ENCODE measurements at regions not wholly inside any gene's neighbourhood (a gene's known extent, or its start where the extent isn't known, plus 50 kb on each side); places are given as distances from the start of the nearest gene placed in this dataset.

DNA sequence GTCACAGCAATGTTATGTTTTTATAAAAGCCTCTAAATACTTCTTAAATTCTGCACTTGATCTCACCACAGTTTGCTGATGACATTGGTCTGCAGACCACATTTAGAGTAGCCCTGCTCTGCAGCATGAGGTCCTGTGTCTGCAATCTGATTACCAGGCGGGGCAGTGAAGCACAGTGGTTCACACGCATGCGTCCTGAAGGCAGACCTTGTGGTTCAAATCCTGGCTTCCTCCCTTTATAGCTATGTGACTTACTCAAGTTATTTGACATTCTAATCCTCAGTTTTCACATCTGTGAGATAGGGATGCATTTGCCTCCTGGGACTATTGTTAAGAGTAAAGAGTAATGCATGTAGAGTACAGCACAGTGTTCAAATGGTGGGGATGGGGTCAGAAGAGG lies 50.3 kb downstream of the BMAL2 start:
- WGBS, result 98% methylated on average over 3 of the region's 3 CpGs
- Histone ChIP-seq H3K4me1 (ENCODE audit: control insufficient read depth in 2 of 2, insufficient read depth in 2 of 2, low read length in 2 of 2) (no peaks in the 10 kb centered on the region), H3K9me3 (ENCODE audit: control insufficient read depth in 2 of 2, insufficient read depth in 1 of 2, low read length in 1 of 2) (no peaks in the 10 kb centered on the region), H3K27me3 (ENCODE audit: control insufficient read depth in 2 of 2, insufficient read depth in 1 of 2, low read length in 1 of 2) (no peaks in the 10 kb centered on the region), H3K27ac (ENCODE audit: low read depth in 1 of 2, low read length in 1 of 2) (no peak overlapping the region), H3K4me3 (ENCODE audit: low read length in 2 of 2) (no peak overlapping the region), H3K36me3 (ENCODE audit: control insufficient read depth in 2 of 2, insufficient read depth in 2 of 2, low read length in 1 of 2) (no peaks in the 10 kb centered on the region)
- DNase-seq (ENCODE audit: low read depth in 6 of 9, low spot score in 9 of 9), result no peak

DNA sequence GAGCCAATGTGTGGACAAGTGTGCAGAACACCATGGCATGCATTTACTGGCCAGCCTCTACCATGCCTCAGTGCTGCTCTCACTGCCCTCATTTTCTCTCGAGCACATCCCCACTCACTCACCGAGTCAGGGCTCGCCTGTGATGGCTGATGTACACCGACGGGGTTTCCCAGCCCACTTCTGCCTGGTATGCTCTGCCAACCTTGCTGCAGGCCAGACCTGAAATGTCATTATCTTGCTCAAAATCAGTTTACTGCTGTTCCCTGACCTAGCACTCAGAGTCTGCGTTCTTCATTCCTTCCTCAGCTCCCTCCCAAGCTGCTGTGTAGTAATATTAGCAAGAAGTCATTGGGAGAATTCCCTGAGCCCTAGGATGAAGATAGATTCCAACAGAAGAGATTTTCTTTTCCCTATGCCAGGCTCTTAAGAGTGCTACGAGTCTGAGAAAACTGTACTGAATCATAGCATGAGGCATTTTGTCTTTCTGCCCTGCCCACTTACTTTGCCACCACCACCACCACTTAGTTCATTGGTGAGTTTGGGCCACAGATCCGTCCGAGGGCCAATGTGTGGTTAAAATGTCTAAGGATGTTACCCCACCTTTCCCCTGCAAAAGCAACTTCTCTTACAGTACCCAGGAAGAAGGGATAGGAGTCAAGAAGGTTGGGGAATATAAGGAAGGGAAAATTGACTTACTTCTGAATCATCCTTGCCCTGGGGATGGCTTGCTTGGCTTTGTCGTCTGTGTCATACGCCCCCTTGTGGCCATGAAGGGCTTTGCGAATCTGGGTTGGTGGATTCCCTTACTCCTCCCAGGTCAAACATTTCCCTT lies 51.0 kb downstream of the BMAL2 start:
- DNase-seq (ENCODE audit: low read depth in 6 of 9, low spot score in 9 of 9), result peak; percentile 3 to 73 (median 52)

DNA sequence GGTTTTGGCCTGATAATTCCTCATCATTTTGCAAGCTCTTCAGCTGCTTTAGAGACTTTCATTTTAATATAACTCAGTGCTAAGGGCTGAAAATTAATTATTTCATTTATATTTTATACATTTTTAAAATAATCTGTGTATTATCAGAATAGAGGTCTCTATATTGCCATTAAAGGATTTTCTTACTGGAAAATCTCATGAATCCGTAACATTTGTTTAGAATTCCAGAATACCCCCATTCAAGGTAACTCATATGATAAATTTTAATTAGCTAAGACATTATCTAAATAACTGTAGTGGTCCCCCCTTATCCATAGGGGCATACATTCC lies 51.6 kb downstream of the BMAL2 start:
- Histone ChIP-seq H3K4me1 (ENCODE audit: control insufficient read depth in 2 of 2, insufficient read depth in 2 of 2, low read length in 2 of 2) (no peaks in the 10 kb centered on the region), H3K9me3 (ENCODE audit: control insufficient read depth in 2 of 2, insufficient read depth in 1 of 2, low read length in 1 of 2) (no peaks in the 10 kb centered on the region), H3K27ac (ENCODE audit: low read depth in 1 of 2, low read length in 1 of 2) (no peak overlapping the region), H3K27me3 (ENCODE audit: control insufficient read depth in 2 of 2, insufficient read depth in 1 of 2, low read length in 1 of 2) (no peaks in the 10 kb centered on the region), H3K4me3 (ENCODE audit: low read length in 2 of 2) (no peak overlapping the region), H3K36me3 (ENCODE audit: control insufficient read depth in 2 of 2, insufficient read depth in 2 of 2, low read length in 1 of 2) (no peaks in the 10 kb centered on the region)
- no peak for DNase-seq (ENCODE audit: low read depth in 6 of 9, low spot score in 9 of 9)
- WGBS, result 97% methylated on average over 1 of the region's 1 CpG

More for the DNA sequence above, 51.0 kb downstream of the BMAL2 start:
- WGBS, result 72% methylated on average over 12 of the region's 12 CpGs
- Histone ChIP-seq H3K36me3 (ENCODE audit: control insufficient read depth in 2 of 2, insufficient read depth in 2 of 2, low read length in 1 of 2) (no peaks in the 10 kb centered on the region), H3K9me3 (ENCODE audit: control insufficient read depth in 2 of 2, insufficient read depth in 1 of 2, low read length in 1 of 2) (no peaks in the 10 kb centered on the region), H3K4me1 (ENCODE audit: control insufficient read depth in 2 of 2, insufficient read depth in 2 of 2, low read length in 2 of 2) (no peaks in the 10 kb centered on the region), H3K27ac (ENCODE audit: low read depth in 1 of 2, low read length in 1 of 2) (no peak overlapping the region), H3K27me3 (ENCODE audit: control insufficient read depth in 2 of 2, insufficient read depth in 1 of 2, low read length in 1 of 2) (no peaks in the 10 kb centered on the region), H3K4me3 (ENCODE audit: low read length in 2 of 2) (no peak overlapping the region)

DNA sequence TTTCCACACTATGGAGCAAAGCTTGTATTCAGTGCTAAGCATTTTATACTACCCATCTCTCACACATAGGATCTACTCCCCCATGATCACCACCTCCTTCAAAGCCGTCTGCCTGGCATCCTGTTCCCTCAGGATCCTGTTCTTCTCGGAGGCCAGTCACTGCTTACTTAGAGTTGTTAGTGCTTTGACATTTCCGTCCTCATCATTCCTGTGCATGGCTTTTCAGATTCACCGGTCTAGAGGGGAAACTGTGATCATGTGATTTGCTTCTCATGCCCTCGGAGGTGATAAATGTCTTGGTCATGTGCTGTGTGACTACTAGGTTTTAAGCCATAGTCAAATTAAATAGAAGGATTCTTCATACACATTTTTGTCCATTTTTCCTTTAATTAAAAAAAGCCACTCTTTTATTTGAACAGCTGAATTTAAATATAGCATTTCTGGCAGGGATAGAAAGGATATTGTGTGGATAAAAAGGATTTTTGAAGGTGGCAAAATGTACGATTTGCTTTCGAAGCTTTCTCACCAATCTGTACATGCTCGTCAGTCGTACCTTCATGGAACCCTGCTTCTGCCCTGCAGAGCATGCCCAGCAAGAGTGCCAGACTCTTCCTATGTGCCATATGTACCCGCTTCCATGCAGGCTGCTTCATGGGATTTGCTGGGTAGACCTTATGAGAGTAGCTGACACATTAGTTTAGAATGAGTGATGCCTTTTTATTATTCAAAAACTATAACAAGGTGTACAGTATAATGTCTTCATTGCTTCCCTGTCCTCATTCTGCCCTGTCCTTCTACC lies 53.3 kb downstream of the BMAL2 start:
- 94% methylated on average over 10 of the region's 10 CpGs for WGBS

DNA sequence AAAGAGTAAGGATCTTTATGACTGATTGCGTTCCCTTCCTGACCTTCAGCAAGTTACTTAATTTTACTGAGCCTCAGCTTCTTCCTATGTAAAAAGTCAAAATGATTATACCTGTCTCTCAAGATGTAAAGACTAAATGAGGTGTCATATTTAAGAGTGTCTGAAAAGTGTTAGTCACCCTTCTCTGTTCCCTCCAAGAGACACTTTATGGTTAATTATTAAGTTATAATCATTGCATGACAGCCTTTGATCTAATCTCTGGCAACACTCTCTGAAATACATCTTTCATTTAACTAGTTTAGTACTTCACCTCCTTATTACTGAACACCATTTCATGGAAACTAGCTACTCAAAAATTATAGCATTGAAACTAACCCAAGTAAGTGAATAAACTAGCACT lies 54.8 kb downstream of the BMAL2 start:
- 98% methylated on average over 1 of the region's 1 CpG for WGBS
- H3K36me3 ChIP-seq (ENCODE audit: control insufficient read depth in 2 of 2, insufficient read depth in 2 of 2, low read length in 1 of 2), result no peaks in the 10 kb centered on the region
- no peaks in the 10 kb centered on the region for H3K9me3 ChIP-seq (ENCODE audit: control insufficient read depth in 2 of 2, insufficient read depth in 1 of 2, low read length in 1 of 2)
- no peak for DNase-seq (ENCODE audit: low read depth in 6 of 9, low spot score in 9 of 9)
- no peak overlapping the region for H3K27ac ChIP-seq (ENCODE audit: low read depth in 1 of 2, low read length in 1 of 2)
- H3K4me1 ChIP-seq (ENCODE audit: control insufficient read depth in 2 of 2, insufficient read depth in 2 of 2, low read length in 2 of 2), result no peaks in the 10 kb centered on the region
- no peak overlapping the region for H3K4me3 ChIP-seq (ENCODE audit: low read length in 2 of 2)
- H3K27me3 ChIP-seq (ENCODE audit: control insufficient read depth in 2 of 2, insufficient read depth in 1 of 2, low read length in 1 of 2), result no peaks in the 10 kb centered on the region

More for the DNA sequence above, 53.3 kb downstream of the BMAL2 start:
- Histone ChIP-seq H3K27me3 (ENCODE audit: control insufficient read depth in 2 of 2, insufficient read depth in 1 of 2, low read length in 1 of 2) (no peaks in the 10 kb centered on the region), H3K4me3 (ENCODE audit: low read length in 2 of 2) (no peak overlapping the region), H3K36me3 (ENCODE audit: control insufficient read depth in 2 of 2, insufficient read depth in 2 of 2, low read length in 1 of 2) (no peaks in the 10 kb centered on the region), H3K9me3 (ENCODE audit: control insufficient read depth in 2 of 2, insufficient read depth in 1 of 2, low read length in 1 of 2) (no peaks in the 10 kb centered on the region), H3K4me1 (ENCODE audit: control insufficient read depth in 2 of 2, insufficient read depth in 2 of 2, low read length in 2 of 2) (no peaks in the 10 kb centered on the region), H3K27ac (ENCODE audit: low read depth in 1 of 2, low read length in 1 of 2) (no peak overlapping the region)
- DNase-seq (ENCODE audit: low read depth in 6 of 9, low spot score in 9 of 9), result no peak

DNA sequence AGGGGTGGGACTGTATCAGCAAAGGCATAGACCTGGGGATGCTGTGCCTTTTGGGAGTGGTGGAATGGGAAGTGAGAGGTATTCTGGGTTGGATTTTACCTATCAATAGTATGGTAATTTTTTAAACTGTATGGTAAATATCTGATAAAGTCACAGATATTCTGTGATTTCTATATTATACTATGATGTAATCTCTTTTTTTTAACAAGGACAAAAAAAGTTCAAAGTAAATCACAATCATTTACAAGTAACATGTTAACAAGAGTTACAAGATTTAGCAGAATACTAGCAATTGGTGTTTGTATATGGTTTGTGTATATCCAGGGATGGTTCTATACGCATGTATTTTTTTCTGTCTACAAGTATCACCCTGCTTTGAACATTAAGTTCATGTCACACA lies 56.0 kb downstream of the BMAL2 start:
- H3K27me3 ChIP-seq (ENCODE audit: control insufficient read depth in 2 of 2, insufficient read depth in 1 of 2, low read length in 1 of 2), result no peaks in the 10 kb centered on the region
- H3K36me3 ChIP-seq (ENCODE audit: control insufficient read depth in 2 of 2, insufficient read depth in 2 of 2, low read length in 1 of 2), result no peaks in the 10 kb centered on the region
- H3K4me3 ChIP-seq (ENCODE audit: low read length in 2 of 2), result no peak overlapping the region
- no peak overlapping the region for H3K27ac ChIP-seq (ENCODE audit: low read depth in 1 of 2, low read length in 1 of 2)
- DNase-seq (ENCODE audit: low read depth in 6 of 9, low spot score in 9 of 9), result no peak
- no peaks in the 10 kb centered on the region for H3K9me3 ChIP-seq (ENCODE audit: control insufficient read depth in 2 of 2, insufficient read depth in 1 of 2, low read length in 1 of 2)
- H3K4me1 ChIP-seq (ENCODE audit: control insufficient read depth in 2 of 2, insufficient read depth in 2 of 2, low read length in 2 of 2), result no peaks in the 10 kb centered on the region
- 98% methylated on average over 1 of the region's 1 CpG for WGBS

DNA sequence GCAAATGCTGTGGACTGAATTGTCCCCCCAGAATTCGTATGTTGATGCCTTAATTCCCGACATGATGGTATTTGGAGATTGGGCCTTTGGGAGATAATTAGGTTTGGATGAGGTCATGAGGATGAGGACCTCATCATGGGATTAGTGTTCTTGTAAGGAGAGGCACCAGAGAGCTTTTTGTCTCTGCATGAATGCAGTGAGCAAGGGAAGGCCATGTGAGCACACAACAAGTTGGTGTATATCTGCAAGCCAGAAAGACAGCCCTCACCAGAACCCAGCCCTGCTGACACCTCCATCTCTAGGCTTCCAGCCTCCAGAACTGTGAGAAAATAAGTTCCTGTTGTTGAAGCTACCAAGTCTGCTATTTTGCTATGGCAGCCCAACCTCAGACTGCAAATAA lies 51.9 kb upstream of the SMCO2 start:
- H3K36me3 ChIP-seq (ENCODE audit: control insufficient read depth in 2 of 2, insufficient read depth in 2 of 2, low read length in 1 of 2), result no peaks in the 10 kb centered on the region
- no peak overlapping the region for H3K27ac ChIP-seq (ENCODE audit: low read depth in 1 of 2, low read length in 1 of 2)
- WGBS, result 97% methylated on average over 2 of the region's 2 CpGs
- H3K27me3 ChIP-seq (ENCODE audit: control insufficient read depth in 2 of 2, insufficient read depth in 1 of 2, low read length in 1 of 2), result no peaks in the 10 kb centered on the region
- H3K4me1 ChIP-seq (ENCODE audit: control insufficient read depth in 2 of 2, insufficient read depth in 2 of 2, low read length in 2 of 2), result no peaks in the 10 kb centered on the region
- H3K4me3 ChIP-seq (ENCODE audit: low read length in 2 of 2), result no peak overlapping the region
- H3K9me3 ChIP-seq (ENCODE audit: control insufficient read depth in 2 of 2, insufficient read depth in 1 of 2, low read length in 1 of 2), result no peaks in the 10 kb centered on the region
- DNase-seq (ENCODE audit: low read depth in 6 of 9, low spot score in 9 of 9), result no peak

DNA sequence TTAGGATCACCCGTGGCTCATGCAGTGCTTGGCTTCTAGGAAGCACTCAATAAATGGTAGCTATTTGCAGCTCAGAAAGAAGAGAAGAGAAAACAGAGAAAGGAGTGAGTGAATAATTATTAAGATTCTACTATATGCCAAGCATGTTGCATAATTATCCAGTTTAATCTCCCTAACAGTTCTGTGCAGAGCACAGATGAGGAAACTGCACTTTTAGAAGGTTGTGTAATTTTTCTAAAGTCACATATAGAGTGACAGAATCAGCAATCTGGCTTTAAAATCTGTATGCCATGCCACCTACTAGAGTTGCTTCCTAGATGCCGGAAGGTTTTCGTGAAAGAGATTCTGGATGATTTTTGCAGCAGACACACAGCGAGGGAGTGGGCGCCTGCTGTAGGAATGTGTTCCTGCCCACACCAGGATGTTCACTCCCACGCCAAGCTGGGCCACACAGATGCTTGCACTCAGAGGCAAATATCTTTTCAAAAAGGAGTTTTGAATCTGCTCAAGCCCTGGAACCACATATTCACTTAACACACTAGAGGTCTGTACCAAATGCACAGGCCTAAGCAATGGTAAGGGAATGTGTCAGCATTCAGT lies 50.2 kb upstream of the SMCO2 start:
- H3K27ac ChIP-seq (ENCODE audit: low read depth in 1 of 2, low read length in 1 of 2), result no peak overlapping the region
- no peaks in the 10 kb centered on the region for H3K36me3 ChIP-seq (ENCODE audit: control insufficient read depth in 2 of 2, insufficient read depth in 2 of 2, low read length in 1 of 2)
- H3K4me1 ChIP-seq (ENCODE audit: control insufficient read depth in 2 of 2, insufficient read depth in 2 of 2, low read length in 2 of 2), result no peaks in the 10 kb centered on the region
- DNase-seq (ENCODE audit: low read depth in 6 of 9, low spot score in 9 of 9), result no peak
- no peaks in the 10 kb centered on the region for H3K9me3 ChIP-seq (ENCODE audit: control insufficient read depth in 2 of 2, insufficient read depth in 1 of 2, low read length in 1 of 2)
- H3K4me3 ChIP-seq (ENCODE audit: low read length in 2 of 2), result no peak overlapping the region
- WGBS, result 98% methylated on average over 6 of the region's 6 CpGs
- H3K27me3 ChIP-seq (ENCODE audit: control insufficient read depth in 2 of 2, insufficient read depth in 1 of 2, low read length in 1 of 2), result no peaks in the 10 kb centered on the region
